ENCODE measurements at regions not wholly inside any gene's neighbourhood (a gene's known extent, or its start where the extent isn't known, plus 50 kb on each side); places are given as distances from the start of the nearest gene placed in this dataset.

DNA sequence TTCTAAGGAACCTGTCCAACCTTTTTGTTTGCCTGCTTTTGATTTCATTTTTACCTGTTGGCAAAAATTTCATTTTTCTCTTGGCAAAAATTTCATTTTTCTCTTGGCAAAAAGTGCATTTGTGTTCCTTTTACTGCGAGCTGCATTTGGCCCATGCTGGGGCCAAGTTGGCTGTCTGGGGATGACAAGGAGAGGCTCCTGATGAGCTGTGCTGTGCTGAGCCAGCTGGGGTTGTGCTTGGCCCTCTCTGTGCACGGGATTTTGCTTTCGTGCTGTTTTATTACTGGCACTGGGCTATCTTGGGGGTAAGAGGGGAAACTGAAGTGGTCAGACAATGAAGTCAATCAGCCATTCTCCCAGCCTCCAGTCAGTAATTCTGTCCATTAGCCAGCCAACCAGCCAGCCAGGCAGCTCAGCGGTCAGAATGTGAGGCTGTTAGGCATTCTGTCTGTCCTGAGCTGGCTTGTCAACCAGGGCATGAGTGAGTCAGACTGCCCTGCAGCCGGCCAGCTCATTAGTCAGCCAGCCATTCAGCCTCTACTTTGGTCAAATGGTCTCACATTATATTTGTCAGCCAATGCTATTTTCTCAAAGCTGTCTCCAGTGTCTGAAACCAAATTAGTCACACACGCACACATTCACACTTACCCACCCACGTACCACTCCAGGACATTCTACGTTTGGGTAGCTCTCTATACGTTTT, 56.9 kb upstream of the PRPS1 start:
- Histone ChIP-seq H3K4me1 (ENCODE audit: control insufficient read depth in 1 of 2, insufficient read depth in 2 of 2, low read length in 2 of 2) (peaks cover 2 to 15% of the 10 kb centered on the region in 2 experiments), H2BK5ac (ENCODE audit: low read depth, low read length, poor library complexity) (no peak overlapping the region), H3K18ac (ENCODE audit: low read length) (no peak overlapping the region), H3K36me3 (ENCODE audit: control insufficient read depth in 1 of 2, insufficient read depth in 2 of 2, low read length in 2 of 2) (no peaks in the 10 kb centered on the region), H3K9me3 (ENCODE audit: insufficient read depth, low read depth, low read length) (no peaks in the 10 kb centered on the region), H4K91ac (ENCODE audit: low read depth, low read length) (no peak overlapping the region), H3K79me2 (ENCODE audit: control insufficient read depth, insufficient read depth, low read length, poor library complexity) (no peaks in the 10 kb centered on the region), H2AK5ac (ENCODE audit: low read length) (no peak overlapping the region), H3K79me1 (ENCODE audit: low read length) (peaks cover 4% of the 10 kb centered on the region), H2AFZ (ENCODE audit: insufficient read depth, low read length, poor library complexity) (no peak overlapping the region), H4K8ac (ENCODE audit: low read depth, low read length) (peak overlapping the region; percentile 47), H3K4me3 (ENCODE audit: low read depth, low read length) (no peak overlapping the region), H3K4me2 (ENCODE audit: low read length) (no peak overlapping the region), H3K14ac (ENCODE audit: low read length) (peak overlapping the region; percentile 56), H2BK120ac (ENCODE audit: insufficient read depth, low read length, poor library complexity) (peak overlapping the region; percentile 76), H3K9ac (ENCODE audit: low read length) (no peak overlapping the region), H4K12ac (ENCODE audit: low read depth, low read length) (no peak overlapping the region), H3K23ac (ENCODE audit: low read length) (no peak overlapping the region), H3K27ac (ENCODE audit: low read depth, low read length) (peak overlapping the region; percentile 79), H3K27me3 (ENCODE audit: insufficient read depth, low read length) (no peaks in the 10 kb centered on the region), H2BK12ac (ENCODE audit: low read length) (peak overlapping the region; percentile 76), H3K4ac (ENCODE audit: low read depth, low read length) (no peak overlapping the region)
- peak; percentile 73 to 76 for DNase-seq
- WGBS (ENCODE audit: extremely low coverage, insufficient coverage, insufficient read length): no CpG with 5 or more reads among the region's 9 CpGs

DNA sequence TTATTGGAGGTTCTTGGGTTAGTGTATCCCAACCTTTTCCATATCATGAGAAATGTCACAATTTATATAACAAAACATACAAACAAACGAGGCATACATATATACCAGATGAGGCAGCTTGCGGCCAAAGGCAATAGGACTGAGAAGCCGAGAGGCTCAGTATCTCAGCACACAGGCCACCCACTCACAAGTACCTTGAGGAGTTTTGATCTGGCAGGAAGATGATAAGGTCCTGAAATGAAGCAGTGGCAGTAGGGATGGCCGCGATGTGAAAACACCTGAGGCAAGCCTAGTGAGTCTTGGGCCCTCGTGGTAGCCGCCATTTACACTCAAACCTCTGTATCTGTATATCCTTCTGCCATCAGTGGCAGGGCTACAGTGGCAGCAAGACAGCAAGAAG, 55.3 kb upstream of the PRPS1 start:
- H3K23ac ChIP-seq (ENCODE audit: low read length): no peak overlapping the region
- H2AFZ ChIP-seq (ENCODE audit: insufficient read depth, low read length, poor library complexity): no peak overlapping the region
- no peak overlapping the region for H3K27ac ChIP-seq (ENCODE audit: low read depth, low read length)
- H4K8ac ChIP-seq (ENCODE audit: low read depth, low read length): no peak overlapping the region
- no peak overlapping the region for H2AK5ac ChIP-seq (ENCODE audit: low read length)
- no peak overlapping the region for H3K18ac ChIP-seq (ENCODE audit: low read length)
- no peak overlapping the region for H2BK120ac ChIP-seq (ENCODE audit: insufficient read depth, low read length, poor library complexity)
- no peak overlapping the region for H4K12ac ChIP-seq (ENCODE audit: low read depth, low read length)
- no peak overlapping the region for H3K14ac ChIP-seq (ENCODE audit: low read length)
- H3K27me3 ChIP-seq (ENCODE audit: insufficient read depth, low read length): no peaks in the 10 kb centered on the region
- no peaks in the 10 kb centered on the region for H3K79me2 ChIP-seq (ENCODE audit: control insufficient read depth, insufficient read depth, low read length, poor library complexity)
- no CpG with 5 or more reads among the region's 7 CpGs for WGBS (ENCODE audit: extremely low coverage, insufficient coverage, insufficient read length)
- H3K79me1 ChIP-seq (ENCODE audit: low read length): peaks cover 4% of the 10 kb centered on the region
- no peak for DNase-seq
- no peak overlapping the region for H3K4ac ChIP-seq (ENCODE audit: low read depth, low read length)
- no peaks in the 10 kb centered on the region for H3K9me3 ChIP-seq (ENCODE audit: insufficient read depth, low read depth, low read length)
- H3K9ac ChIP-seq (ENCODE audit: low read length): no peak overlapping the region
- H4K91ac ChIP-seq (ENCODE audit: low read depth, low read length): peak overlapping the region; percentile 37
- no peak overlapping the region for H3K4me2 ChIP-seq (ENCODE audit: low read length)
- H3K4me3 ChIP-seq (ENCODE audit: low read depth, low read length): no peak overlapping the region
- no peaks in the 10 kb centered on the region for H3K36me3 ChIP-seq (ENCODE audit: control insufficient read depth in 1 of 2, insufficient read depth in 2 of 2, low read length in 2 of 2)
- peaks cover 2 to 13% of the 10 kb centered on the region in 2 experiments for H3K4me1 ChIP-seq (ENCODE audit: control insufficient read depth in 1 of 2, insufficient read depth in 2 of 2, low read length in 2 of 2)
- no peak overlapping the region for H2BK12ac ChIP-seq (ENCODE audit: low read length)
- H2BK5ac ChIP-seq (ENCODE audit: low read depth, low read length, poor library complexity): no peak overlapping the region

DNA sequence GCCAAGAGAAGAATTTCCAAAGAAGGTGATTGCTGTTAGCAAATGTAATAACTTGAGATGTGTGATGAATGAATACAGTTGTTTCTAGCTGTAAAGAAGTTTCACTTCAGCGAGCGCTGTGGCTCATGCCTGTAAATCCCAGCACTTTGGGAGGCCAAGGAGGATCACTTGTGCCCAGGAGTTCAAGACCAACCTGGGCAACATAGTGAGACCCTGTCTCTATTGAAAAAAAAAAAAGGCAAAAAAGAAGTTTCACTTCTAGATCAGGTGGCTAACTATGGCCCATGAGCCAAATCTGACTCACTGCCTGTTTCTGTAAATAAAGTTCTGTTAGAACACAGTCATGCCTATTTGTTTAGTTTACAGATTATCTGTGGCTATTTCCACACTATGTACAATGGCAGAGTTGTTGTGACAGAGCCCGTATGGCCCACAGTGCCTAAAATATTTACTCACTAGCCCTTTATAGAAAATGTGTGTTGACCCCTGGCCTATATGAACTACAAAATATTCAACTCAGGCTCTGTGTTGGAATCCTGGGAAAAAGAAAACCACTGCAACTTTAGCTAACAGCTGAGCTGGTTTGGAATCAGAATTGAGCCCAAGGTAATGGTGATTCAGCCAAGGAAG, 54.1 kb upstream of the PRPS1 start:
- Histone ChIP-seq H3K4ac (ENCODE audit: low read depth, low read length) (no peak overlapping the region), H2BK12ac (ENCODE audit: low read length) (no peak overlapping the region), H3K9ac (ENCODE audit: low read length) (no peak overlapping the region), H3K4me3 (ENCODE audit: low read depth, low read length) (no peak overlapping the region), H3K14ac (ENCODE audit: low read length) (no peak overlapping the region), H3K27ac (ENCODE audit: low read depth, low read length) (no peak overlapping the region), H3K27me3 (ENCODE audit: insufficient read depth, low read length) (no peaks in the 10 kb centered on the region), H4K91ac (ENCODE audit: low read depth, low read length) (no peak overlapping the region), H4K8ac (ENCODE audit: low read depth, low read length) (no peak overlapping the region), H4K12ac (ENCODE audit: low read depth, low read length) (no peak overlapping the region), H2AFZ (ENCODE audit: insufficient read depth, low read length, poor library complexity) (no peak overlapping the region), H3K4me2 (ENCODE audit: low read length) (no peak overlapping the region), H3K79me1 (ENCODE audit: low read length) (peaks cover 4% of the 10 kb centered on the region), H2BK5ac (ENCODE audit: low read depth, low read length, poor library complexity) (no peak overlapping the region), H3K9me3 (ENCODE audit: insufficient read depth, low read depth, low read length) (no peaks in the 10 kb centered on the region), H2AK5ac (ENCODE audit: low read length) (no peak overlapping the region), H3K18ac (ENCODE audit: low read length) (no peak overlapping the region), H3K23ac (ENCODE audit: low read length) (no peak overlapping the region), H3K4me1 (ENCODE audit: control insufficient read depth in 1 of 2, insufficient read depth in 2 of 2, low read length in 2 of 2) (peaks cover 2 to 13% of the 10 kb centered on the region in 2 experiments), H2BK120ac (ENCODE audit: insufficient read depth, low read length, poor library complexity) (no peak overlapping the region), H3K36me3 (ENCODE audit: control insufficient read depth in 1 of 2, insufficient read depth in 2 of 2, low read length in 2 of 2) (no peaks in the 10 kb centered on the region), H3K79me2 (ENCODE audit: control insufficient read depth, insufficient read depth, low read length, poor library complexity) (no peaks in the 10 kb centered on the region)
- DNase-seq: peak; percentile 83 to 88
- no CpG with 5 or more reads among the region's 3 CpGs for WGBS (ENCODE audit: extremely low coverage, insufficient coverage, insufficient read length)

DNA sequence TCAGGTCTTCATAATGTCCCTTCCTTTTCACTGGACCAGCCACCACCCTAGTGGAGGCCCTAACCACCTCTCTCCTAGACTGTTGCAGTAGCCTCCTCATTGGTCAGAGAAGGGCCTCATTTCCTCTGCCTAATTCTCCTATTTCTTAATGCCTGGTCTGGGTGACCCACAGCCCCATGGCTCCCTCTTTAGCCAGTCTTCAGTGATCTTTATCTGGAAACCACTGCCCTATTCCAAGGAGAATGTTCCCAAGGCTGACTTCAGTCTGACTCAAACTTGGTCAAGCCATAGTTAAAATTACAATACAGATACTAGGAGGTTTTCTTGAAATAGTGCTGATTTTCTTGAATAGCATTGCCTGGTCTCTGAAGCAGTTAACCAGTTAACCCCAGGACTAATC, 53.6 kb upstream of the PRPS1 start:
- Histone ChIP-seq H3K27ac (ENCODE audit: low read depth, low read length) (no peak overlapping the region), H3K14ac (ENCODE audit: low read length) (no peak overlapping the region), H3K36me3 (ENCODE audit: control insufficient read depth in 1 of 2, insufficient read depth in 2 of 2, low read length in 2 of 2) (no peaks in the 10 kb centered on the region), H3K4me2 (ENCODE audit: low read length) (no peak overlapping the region), H3K27me3 (ENCODE audit: insufficient read depth, low read length) (no peaks in the 10 kb centered on the region), H3K79me2 (ENCODE audit: control insufficient read depth, insufficient read depth, low read length, poor library complexity) (no peaks in the 10 kb centered on the region), H2AFZ (ENCODE audit: insufficient read depth, low read length, poor library complexity) (no peak overlapping the region), H4K12ac (ENCODE audit: low read depth, low read length) (no peak overlapping the region), H3K4me1 (ENCODE audit: control insufficient read depth in 1 of 2, insufficient read depth in 2 of 2, low read length in 2 of 2) (peaks cover 2 to 13% of the 10 kb centered on the region in 2 experiments), H3K4me3 (ENCODE audit: low read depth, low read length) (no peak overlapping the region), H2BK120ac (ENCODE audit: insufficient read depth, low read length, poor library complexity) (peak overlapping the region; percentile 13), H4K8ac (ENCODE audit: low read depth, low read length) (no peak overlapping the region), H3K79me1 (ENCODE audit: low read length) (peaks cover 4% of the 10 kb centered on the region), H2BK12ac (ENCODE audit: low read length) (no peak overlapping the region), H3K9ac (ENCODE audit: low read length) (no peak overlapping the region), H2AK5ac (ENCODE audit: low read length) (no peak overlapping the region), H3K23ac (ENCODE audit: low read length) (no peak overlapping the region), H4K91ac (ENCODE audit: low read depth, low read length) (no peak overlapping the region), H2BK5ac (ENCODE audit: low read depth, low read length, poor library complexity) (no peak overlapping the region), H3K9me3 (ENCODE audit: insufficient read depth, low read depth, low read length) (no peaks in the 10 kb centered on the region), H3K18ac (ENCODE audit: low read length) (no peak overlapping the region), H3K4ac (ENCODE audit: low read depth, low read length) (no peak overlapping the region)
- DNase-seq: peak in 1 of 2 donors; percentile 58
